Breast epithelium (tissue), 3 donors: ENCODE measurements at regions not wholly inside any gene's neighbourhood (a gene's known extent, or its start where the extent isn't known, plus 50 kb on each side); places are given as distances from the start of the nearest gene placed in this dataset.

ENCODE experiments used
- CTCF ChIP-seq, 3 donors: fragments of 450-650 bp; IDR thresholded peaks; one replicate each; pipeline ENCODE4 v1.5.1; 2016 to 2017; ENCODE audit warnings: antibody characterized with exemption in 3 of 3, mild to moderate bottlenecking in 3 of 3, moderate library complexity in 3 of 3
- POLR2A ChIP-seq: fragments of 450-650 bp; IDR thresholded peaks from one replicate; pipeline ENCODE4 v1.6.1; 2016; ENCODE audit warnings: antibody characterized with exemption, mild to moderate bottlenecking, moderate library complexity

- TF ChIP-seq CTCF (IDR thresholded peaks at IDR 0.05): no peak
- no peak for TF ChIP-seq POLR2A
These were observed 167.1 kb upstream of the ZMIZ1 start for GRCh38 chr10:78901694-78902093.
